Karpas-422 (cell line): ENCODE measurements at regions not wholly inside any gene's neighbourhood (a gene's known extent, or its start where the extent isn't known, plus 50 kb on each side); places are given as distances from the start of the nearest gene placed in this dataset.
"Not testable (repeated sequence)": the region's sequence is repeated elsewhere in the genome, so short reads cannot be mapped to it uniquely, and the experiment has no call there.

Experiments used
- DNase-seq: peaks from one replicate; pipeline ENCODE4 v3.0.0-alpha.2; 2015
- H2AFZ ChIP-seq: fragments of 200-600 bp; sonication (generic); 2 replicates; pipeline ENCODE4 v1.6.1; 2014; ENCODE audit warnings: antibody characterized with exemption, low read length, mixed read lengths
- H3K27ac ChIP-seq: fragments of 200-600 bp; sonication (generic); 2 replicates; pipeline ENCODE4 v1.5.1; 2014; ENCODE audit warnings: mild to moderate bottlenecking, low read length, moderate library complexity
- H3K27me3 ChIP-seq: fragments of 200-600 bp; sonication (generic); 2 replicates; pipeline ENCODE4 v1.6.1; 2014; ENCODE audit warnings: low read length, mixed read lengths
- H3K36me3 ChIP-seq: fragments of 200-600 bp; sonication (generic); 2 replicates; pipeline ENCODE4 v1.6.1; 2014; ENCODE audit warnings: low read length, mixed read lengths; ENCODE audit not compliant: insufficient read depth
- H3K4me1 ChIP-seq: fragments of 200-600 bp; sonication (generic); 2 replicates; pipeline ENCODE4 v1.6.1; 2014; ENCODE audit warnings: mild to moderate bottlenecking, low read length, mixed read lengths
- H3K4me2 ChIP-seq: fragments of 200-600 bp; sonication (generic); 2 replicates; pipeline ENCODE4 v1.6.1; 2014; ENCODE audit warnings: low read length, low read depth, mild to moderate bottlenecking; ENCODE audit not compliant: poor library complexity, severe bottlenecking
- H3K4me3 ChIP-seq: fragments of 200-600 bp; sonication (generic); 2 replicates; pipeline ENCODE4 v1.5.1; 2014; ENCODE audit warnings: mild to moderate bottlenecking, antibody characterized with exemption, low read length, mixed read lengths
- H3K79me2 ChIP-seq: fragments of 200-600 bp; sonication (generic); 2 replicates; pipeline ENCODE4 v1.6.1; 2014; ENCODE audit warnings: mild to moderate bottlenecking, low read length, mixed read lengths
- H3K9ac ChIP-seq: fragments of 200-600 bp; sonication (generic); 2 replicates; pipeline ENCODE4 v1.6.0; 2014; ENCODE audit warnings: low read length
- H3K9me2 ChIP-seq: fragments of 200-600 bp; sonication (generic), shearing (Covaris generic); replicated peaks from 2 replicates; pipeline ENCODE4 v1.6.0; 2014; ENCODE audit warnings: mild to moderate bottlenecking, low read length, moderate library complexity; ENCODE audit not compliant: insufficient read depth
- H3K9me3 ChIP-seq: fragments of 300-700, 200-600 bp; sonication (generic); 2 replicates; pipeline ENCODE4 v1.6.1; 2014; ENCODE audit warnings: low read length, mixed read lengths
- H4K20me1 ChIP-seq: fragments of 200-600 bp; sonication (generic); 2 replicates; pipeline ENCODE4 v1.6.1; 2014; ENCODE audit warnings: mild to moderate bottlenecking, antibody characterized with exemption, low read length, low read depth; ENCODE audit not compliant: insufficient read depth

- no peak overlapping the region for H2AFZ ChIP-seq
- H3K9ac ChIP-seq, result no peak overlapping the region
- no peak for DNase-seq
- no peaks in the 10 kb centered on the region for H3K27me3 ChIP-seq
- H3K36me3 ChIP-seq, result no peaks in the 10 kb centered on the region
- H3K9me3 ChIP-seq, result no peaks in the 10 kb centered on the region
- no peaks in the 10 kb centered on the region for H3K79me2 ChIP-seq
- H3K27ac ChIP-seq, result no peak overlapping the region
- no peaks in the 10 kb centered on the region for H3K9me2 ChIP-seq
- H4K20me1 ChIP-seq, result no peaks in the 10 kb centered on the region
- no peak overlapping the region for H3K4me3 ChIP-seq
- no peak overlapping the region for H3K4me2 ChIP-seq
- H3K4me1 ChIP-seq, result peaks cover 12% of the 10 kb centered on the region
Measured at GRCh38 chr2:175606010-175606841, 395.8 kb downstream of the LNPK start.

GRCh38 chr2:175605640-175606009 is 396.4 kb downstream of the LNPK start:
- Histone ChIP-seq H3K9me2 (no peaks in the 10 kb centered on the region), H3K4me1 (peaks cover 6% of the 10 kb centered on the region), H3K36me3 (no peaks in the 10 kb centered on the region), H3K79me2 (no peaks in the 10 kb centered on the region), H3K27ac (no peak overlapping the region), H3K27me3 (no peaks in the 10 kb centered on the region), H3K9ac (no peak overlapping the region), H3K4me2 (no peak overlapping the region), H3K9me3 (no peaks in the 10 kb centered on the region), H4K20me1 (no peaks in the 10 kb centered on the region), H2AFZ (no peak overlapping the region), H3K4me3 (no peak overlapping the region)
- DNase-seq, result no peak

GRCh38 chr2:175601969-175602368 is 400.1 kb downstream of the LNPK start:
- no peak overlapping the region for H3K4me3 ChIP-seq
- peaks cover 8% of the 10 kb centered on the region for H3K4me1 ChIP-seq
- H3K27ac ChIP-seq, result no peak overlapping the region
- no peaks in the 10 kb centered on the region for H3K9me3 ChIP-seq
- no peaks in the 10 kb centered on the region for H4K20me1 ChIP-seq
- no peaks in the 10 kb centered on the region for H3K79me2 ChIP-seq
- H3K36me3 ChIP-seq, result no peaks in the 10 kb centered on the region
- DNase-seq, result no peak
- H3K9me2 ChIP-seq, result no peaks in the 10 kb centered on the region
- H2AFZ ChIP-seq, result no peak overlapping the region
- H3K9ac ChIP-seq, result no peak overlapping the region
- H3K4me2 ChIP-seq, result no peak overlapping the region
- no peaks in the 10 kb centered on the region for H3K27me3 ChIP-seq

DNA sequence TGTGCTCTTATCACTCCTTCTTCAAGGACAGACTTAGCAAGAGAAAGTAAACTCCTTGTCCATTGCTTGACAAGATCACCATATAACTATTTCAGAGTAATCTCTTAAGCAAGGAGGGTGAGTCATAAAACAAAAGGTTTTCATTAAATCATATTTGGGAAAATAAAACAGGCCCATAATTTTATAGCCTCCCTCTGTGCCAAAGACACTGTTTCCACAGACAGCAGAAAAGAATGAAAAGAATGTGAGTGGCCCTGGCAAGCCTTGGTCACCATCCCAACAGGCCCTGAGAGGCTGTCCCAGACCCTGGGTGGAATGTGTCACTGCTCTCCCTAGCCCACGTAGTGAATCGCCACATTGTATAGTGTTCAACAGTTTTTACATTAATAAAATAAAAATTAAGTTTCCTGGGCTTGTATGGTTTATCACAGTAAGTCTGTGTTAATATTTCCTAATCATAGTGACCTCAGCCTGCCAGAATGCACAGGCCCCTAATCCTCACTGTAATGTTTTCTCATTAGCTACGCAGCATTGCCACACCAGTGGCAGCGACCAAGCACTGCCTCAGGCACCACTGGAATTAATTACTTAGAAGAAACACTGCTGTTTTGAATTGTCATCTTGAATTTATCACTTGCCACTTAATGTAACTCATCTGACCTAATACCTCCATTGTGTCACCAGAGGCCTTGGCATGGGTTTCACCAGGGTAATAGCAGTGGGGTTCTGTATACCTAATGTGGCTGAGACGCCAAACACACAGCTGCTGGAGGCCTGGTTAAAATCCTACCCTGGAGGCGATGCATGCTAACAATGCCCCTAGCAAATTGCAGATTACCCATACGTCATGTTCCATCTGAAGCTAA is 401.9 kb downstream of the LNPK start:
- Histone ChIP-seq H3K27ac (no peak overlapping the region), H3K9me2 (no peaks in the 10 kb centered on the region), H4K20me1 (no peaks in the 10 kb centered on the region), H2AFZ (no peak overlapping the region), H3K9ac (no peak overlapping the region), H3K4me3 (no peak overlapping the region), H3K4me2 (no peak overlapping the region), H3K36me3 (no peaks in the 10 kb centered on the region), H3K79me2 (no peaks in the 10 kb centered on the region), H3K9me3 (no peaks in the 10 kb centered on the region), H3K27me3 (no peaks in the 10 kb centered on the region), H3K4me1 (peaks cover 4% of the 10 kb centered on the region)
- DNase-seq, result no peak

DNA sequence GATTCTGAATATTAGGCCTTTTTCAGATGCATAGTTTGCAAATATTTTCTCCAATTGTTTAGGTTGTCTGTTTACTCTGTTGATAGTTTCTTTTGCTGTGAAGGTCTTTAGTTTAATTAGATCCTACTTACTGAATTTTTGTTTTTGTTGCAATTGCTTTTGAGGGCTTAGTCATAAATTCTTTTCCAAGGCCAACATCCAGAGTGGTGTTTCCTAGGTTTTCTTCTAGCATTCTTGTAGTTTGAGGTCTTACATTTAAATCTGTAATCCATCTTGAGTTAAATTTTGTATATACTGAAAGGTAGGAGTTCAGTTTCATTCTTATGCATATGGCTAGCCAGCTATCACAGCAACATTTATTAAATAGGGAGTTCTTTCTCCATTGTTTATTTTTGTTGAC is 404.8 kb downstream of the LNPK start:
- Histone ChIP-seq H3K9me2 (no peaks in the 10 kb centered on the region), H2AFZ (no peak overlapping the region), H3K4me2 (no peak overlapping the region), H3K79me2 (no peaks in the 10 kb centered on the region), H3K27ac (no peak overlapping the region), H3K4me3 (no peak overlapping the region), H3K9me3 (no peaks in the 10 kb centered on the region), H3K27me3 (no peaks in the 10 kb centered on the region), H3K4me1 (peaks cover 4% of the 10 kb centered on the region), H3K9ac (no peak overlapping the region), H3K36me3 (no peaks in the 10 kb centered on the region), H4K20me1 (no peaks in the 10 kb centered on the region)
- no peak for DNase-seq

DNA sequence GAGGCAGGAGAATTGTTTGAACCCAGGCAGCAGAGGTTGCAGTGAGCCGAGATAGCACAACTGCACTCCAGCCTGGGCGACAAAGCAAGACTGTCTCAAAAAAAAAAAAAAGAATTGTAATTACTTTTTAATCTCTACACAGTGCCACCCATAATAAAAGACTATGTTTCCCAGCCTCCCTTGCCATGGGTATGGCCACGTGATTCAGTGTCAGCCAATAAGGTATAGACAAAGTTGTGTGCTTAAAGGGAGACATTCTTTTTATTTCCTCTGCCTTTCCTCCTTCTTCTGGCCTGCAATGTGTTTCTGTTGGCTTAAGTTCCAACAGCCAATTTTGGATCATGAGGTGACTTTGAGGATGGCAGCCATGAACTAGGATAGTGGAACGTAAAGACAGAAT is 406.9 kb downstream of the LNPK start:
- Histone ChIP-seq H3K4me1 (peaks cover 4% of the 10 kb centered on the region), H3K36me3 (no peaks in the 10 kb centered on the region), H4K20me1 (no peaks in the 10 kb centered on the region), H3K9me3 (no peaks in the 10 kb centered on the region), H3K4me3 (no peak overlapping the region), H2AFZ (no peak overlapping the region), H3K79me2 (no peaks in the 10 kb centered on the region), H3K4me2 (no peak overlapping the region), H3K9ac (no peak overlapping the region), H3K9me2 (no peaks in the 10 kb centered on the region), H3K27ac (no peak overlapping the region), H3K27me3 (no peaks in the 10 kb centered on the region)
- DNase-seq, result peak; percentile 40

DNA sequence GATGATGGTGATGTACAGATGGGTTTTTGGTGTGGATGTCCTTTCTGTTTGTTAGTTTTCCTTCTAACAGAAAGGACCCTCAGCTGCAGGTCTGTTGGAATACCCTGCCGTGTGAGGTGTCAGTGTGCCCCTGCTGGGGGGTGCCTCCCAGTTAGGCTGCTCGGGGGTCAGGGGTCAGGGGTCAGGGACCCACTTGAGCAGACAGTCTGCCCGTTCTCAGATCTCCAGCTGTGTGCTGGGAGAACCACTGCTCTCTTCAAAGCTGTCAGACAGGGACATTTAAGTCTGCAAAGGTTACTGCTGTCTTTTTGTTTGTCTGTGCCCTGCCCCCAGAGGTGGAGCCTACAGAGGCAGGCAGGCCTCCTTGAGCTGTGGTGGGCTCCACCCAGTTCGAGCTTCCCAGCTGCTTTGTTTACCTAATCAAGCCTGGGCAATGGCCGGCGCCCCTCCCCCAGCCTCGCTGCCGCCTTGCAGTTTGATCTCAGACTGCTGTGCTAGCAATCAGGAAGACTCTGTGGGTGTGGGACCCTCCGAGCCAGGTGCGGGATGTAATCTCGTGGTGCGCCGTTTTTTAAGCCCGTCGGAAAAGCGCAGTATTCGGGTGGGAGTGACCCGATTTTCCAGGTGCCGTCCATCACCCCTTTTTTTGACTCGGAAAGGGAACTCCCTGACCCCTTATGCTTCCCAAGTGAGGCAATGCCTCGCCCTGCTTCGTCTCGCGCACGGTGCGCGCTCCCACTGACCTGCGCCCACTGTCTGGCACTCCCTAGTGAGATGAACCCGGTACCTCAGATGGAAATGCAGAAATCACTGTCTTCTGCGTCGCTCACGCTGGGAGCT is 408.2 kb downstream of the LNPK start:
- H3K27me3 ChIP-seq, H3K9me3 ChIP-seq, H2AFZ ChIP-seq, H3K36me3 ChIP-seq, H3K4me2 ChIP-seq, H3K27ac ChIP-seq, H3K4me3 ChIP-seq, H3K79me2 ChIP-seq, DNase-seq, H3K4me1 ChIP-seq, H3K9me2 ChIP-seq, H3K9ac ChIP-seq, H4K20me1 ChIP-seq: not testable (repeated sequence)

- H3K79me2 ChIP-seq, H3K4me1 ChIP-seq, H2AFZ ChIP-seq, H3K27me3 ChIP-seq, H3K36me3 ChIP-seq, DNase-seq, H3K4me2 ChIP-seq, H4K20me1 ChIP-seq, H3K9me3 ChIP-seq, H3K9me2 ChIP-seq, H3K4me3 ChIP-seq, H3K27ac ChIP-seq, H3K9ac ChIP-seq: not testable (repeated sequence)
Measured at GRCh38 chr2:175588213-175588612, 406.7 kb upstream of the ATP5MC3 start.
